HEK293 (cell line): ENCODE measurements at regions not wholly inside any gene's neighbourhood (a gene's known extent, or its start where the extent isn't known, plus 50 kb on each side); places are given as distances from the start of the nearest gene placed in this dataset.

Experiments used
- CTCF ChIA-PET: fragments of 350-600 bp; formaldehyde crosslinking; extraction: SDS; loops from one replicate; lab custom pipeline; 2021; ENCODE audit warnings: antibody characterized with exemption; lab: Yijun Ruan, JAX
- POLR2A ChIA-PET: fragments of 300-600 bp; formaldehyde crosslinking; extraction: SDS; loops from one replicate; lab custom pipeline; 2020; ENCODE audit warnings: antibody characterized with exemption, inconsistent platforms; lab: Yijun Ruan, JAX
- H3K27ac ChIP-seq: fragments of 200-500 bp; sonication (Bioruptor generic); 2 replicates; pipeline ENCODE4 v1.5.1; 2014; ENCODE audit warnings: low read depth, low read length, control low read depth, inconsistent platforms; ENCODE audit errors: extremely low read depth
- H3K36me3 ChIP-seq, 2 experiments: fragments of 200-500 bp in 1 of 2; sonication (Bioruptor generic) in 1 of 2; 1 replicate in 1 of 2; 2 replicates in 1 of 2; pipeline ENCODE4 v1.5.1; 2014 to 2017; ENCODE audit warnings: inconsistent platforms in 2 of 2, low read length in 2 of 2; ENCODE audit not compliant: control insufficient read depth in 2 of 2, insufficient read depth in 1 of 2
- H3K4me1 ChIP-seq: fragments of 200-500 bp; sonication (Bioruptor generic); 2 replicates; pipeline ENCODE4 v1.5.1; 2014; ENCODE audit warnings: mild to moderate bottlenecking, low read length, inconsistent platforms; ENCODE audit not compliant: control insufficient read depth, insufficient read depth
- H3K4me3 ChIP-seq: 2 replicates; pipeline ENCODE4 v1.5.1; 2011; ENCODE audit warnings: low read depth, mild to moderate bottlenecking, control low read depth, low read length, moderate library complexity
- H3K9me3 ChIP-seq: fragments of 200-500 bp; sonication (Bioruptor generic); 2 replicates; pipeline ENCODE4 v1.5.1; 2014; ENCODE audit warnings: low read depth, low read length, inconsistent platforms; ENCODE audit not compliant: control insufficient read depth, insufficient read depth
- BCL6B ChIP-seq: fragments of 450-650 bp; formaldehyde crosslinking; IDR thresholded peaks from 2 replicates; pipeline ENCODE4 v1.5.1; 2017; ENCODE audit warnings: missing biosample characterization, missing genetic modification characterization
- HOXA7 ChIP-seq: sonication (generic); formaldehyde crosslinking; IDR thresholded peaks from 2 replicates; pipeline ENCODE4 v1.8.1; 2022; ENCODE audit warnings: missing genetic modification reagents, borderline replicate concordance
- MZF1 ChIP-seq: fragments of 450-650 bp; formaldehyde crosslinking; IDR thresholded peaks from 2 replicates; pipeline ENCODE4 v1.5.1; 2017; ENCODE audit warnings: missing biosample characterization, missing genetic modification characterization, borderline replicate concordance
- PBX3 ChIP-seq: sonication (generic); formaldehyde crosslinking; IDR thresholded peaks from 2 replicates; pipeline ENCODE4 v1.8.1; 2022; ENCODE audit warnings: mild to moderate bottlenecking, moderate library complexity, missing genetic modification reagents
- SP7 ChIP-seq: fragments of 450-650 bp; formaldehyde crosslinking; IDR thresholded peaks from 2 replicates; pipeline ENCODE4 v1.5.1; 2016; ENCODE audit warnings: missing biosample characterization, missing genetic modification characterization
- ZBTB1 ChIP-seq: fragments of 450-650 bp; formaldehyde crosslinking; IDR thresholded peaks from 2 replicates; pipeline ENCODE4 v1.5.1; 2016; ENCODE audit warnings: missing biosample characterization, missing genetic modification characterization
- ZBTB7A ChIP-seq: fragments of 450-650 bp; formaldehyde crosslinking; IDR thresholded peaks from 2 replicates; pipeline ENCODE4 v1.5.1; 2016; ENCODE audit warnings: low read depth, missing biosample characterization, missing genetic modification characterization
- ZBTB8A ChIP-seq: fragments of 450-650 bp; formaldehyde crosslinking; IDR thresholded peaks from 2 replicates; pipeline ENCODE4 v1.5.1; 2016; ENCODE audit warnings: missing biosample characterization, missing genetic modification characterization
- ZFHX2 ChIP-seq: fragments of 450-650 bp; formaldehyde crosslinking; conservative IDR thresholded peaks from 2 replicates; pipeline ENCODE4 v1.5.1; 2016; ENCODE audit warnings: missing biosample characterization, missing genetic modification characterization
- ZFP41 ChIP-seq: fragments of 450-650 bp; formaldehyde crosslinking; IDR thresholded peaks from 2 replicates; pipeline ENCODE4 v1.5.1; 2016; ENCODE audit warnings: missing biosample characterization, missing genetic modification characterization, borderline replicate concordance
- ZNF121 ChIP-seq: fragments of 450-650 bp; formaldehyde crosslinking; IDR thresholded peaks from 2 replicates; pipeline ENCODE4 v1.5.1; 2016; ENCODE audit warnings: missing biosample characterization, missing genetic modification characterization
- ZNF175 ChIP-seq: fragments of 450-650 bp; formaldehyde crosslinking; IDR thresholded peaks from 2 replicates; pipeline ENCODE4 v1.5.1; 2016; ENCODE audit warnings: missing biosample characterization, missing genetic modification characterization
- ZNF18 ChIP-seq: fragments of 450-650 bp; formaldehyde crosslinking; IDR thresholded peaks from 2 replicates; pipeline ENCODE4 v1.5.1; 2016; ENCODE audit warnings: missing biosample characterization, missing genetic modification characterization
- ZNF239 ChIP-seq: fragments of 450-650 bp; formaldehyde crosslinking; IDR thresholded peaks from 2 replicates; pipeline ENCODE4 v1.5.1; 2016; ENCODE audit warnings: missing biosample characterization, missing genetic modification characterization
- ZNF366 ChIP-seq: fragments of 450-650 bp; formaldehyde crosslinking; conservative IDR thresholded peaks from 2 replicates; pipeline ENCODE4 v1.5.1; 2016; ENCODE audit warnings: missing biosample characterization, missing genetic modification characterization
- ZNF416 ChIP-seq: fragments of 450-650 bp; formaldehyde crosslinking; IDR thresholded peaks from 2 replicates; pipeline ENCODE4 v1.5.1; 2016; ENCODE audit warnings: missing biosample characterization, missing genetic modification characterization
- ZNF514 ChIP-seq: fragments of 450-650 bp; formaldehyde crosslinking; IDR thresholded peaks from 2 replicates; pipeline ENCODE4 v1.5.1; 2016; ENCODE audit warnings: missing biosample characterization, missing genetic modification characterization
- ZNF549 ChIP-seq: fragments of 450-650 bp; IDR thresholded peaks from 2 replicates; pipeline ENCODE4 v1.5.1; 2018; ENCODE audit warnings: missing biosample characterization, missing genetic modification characterization, mild to moderate bottlenecking, inconsistent platforms, moderate library complexity
- ZNF585B ChIP-seq: fragments of 450-650 bp; formaldehyde crosslinking; IDR thresholded peaks from 2 replicates; pipeline ENCODE4 v1.5.1; 2016; ENCODE audit warnings: missing biosample characterization, missing genetic modification characterization
- ZNF600 ChIP-seq: fragments of 450-650 bp; formaldehyde crosslinking; IDR thresholded peaks from 2 replicates; pipeline ENCODE4 v1.5.1; 2016; ENCODE audit warnings: missing biosample characterization, missing genetic modification characterization
- ZNF629 ChIP-seq: fragments of 450-650 bp; formaldehyde crosslinking; IDR thresholded peaks from 2 replicates; pipeline ENCODE4 v1.5.1; 2017; ENCODE audit warnings: missing biosample characterization, missing genetic modification characterization
- ZNF830 ChIP-seq: fragments of 450-650 bp; IDR thresholded peaks from 2 replicates; pipeline ENCODE4 v1.5.0; 2018; ENCODE audit warnings: missing biosample characterization, missing genetic modification characterization, low read depth, mild to moderate bottlenecking, moderate library complexity
- TF ChIP-seq, protein P1 (sequence below): fragments of 450-650 bp; formaldehyde crosslinking; IDR thresholded peaks from 2 replicates; pipeline ENCODE4 v1.5.1; 2016; ENCODE audit warnings: missing biosample characterization, missing genetic modification characterization, borderline replicate concordance
- TF ChIP-seq, protein P2 (sequence below): fragments of 450-650 bp; formaldehyde crosslinking; IDR thresholded peaks from 2 replicates; pipeline ENCODE4 v1.5.1; 2016; ENCODE audit warnings: missing biosample characterization, missing genetic modification characterization

DNA sequence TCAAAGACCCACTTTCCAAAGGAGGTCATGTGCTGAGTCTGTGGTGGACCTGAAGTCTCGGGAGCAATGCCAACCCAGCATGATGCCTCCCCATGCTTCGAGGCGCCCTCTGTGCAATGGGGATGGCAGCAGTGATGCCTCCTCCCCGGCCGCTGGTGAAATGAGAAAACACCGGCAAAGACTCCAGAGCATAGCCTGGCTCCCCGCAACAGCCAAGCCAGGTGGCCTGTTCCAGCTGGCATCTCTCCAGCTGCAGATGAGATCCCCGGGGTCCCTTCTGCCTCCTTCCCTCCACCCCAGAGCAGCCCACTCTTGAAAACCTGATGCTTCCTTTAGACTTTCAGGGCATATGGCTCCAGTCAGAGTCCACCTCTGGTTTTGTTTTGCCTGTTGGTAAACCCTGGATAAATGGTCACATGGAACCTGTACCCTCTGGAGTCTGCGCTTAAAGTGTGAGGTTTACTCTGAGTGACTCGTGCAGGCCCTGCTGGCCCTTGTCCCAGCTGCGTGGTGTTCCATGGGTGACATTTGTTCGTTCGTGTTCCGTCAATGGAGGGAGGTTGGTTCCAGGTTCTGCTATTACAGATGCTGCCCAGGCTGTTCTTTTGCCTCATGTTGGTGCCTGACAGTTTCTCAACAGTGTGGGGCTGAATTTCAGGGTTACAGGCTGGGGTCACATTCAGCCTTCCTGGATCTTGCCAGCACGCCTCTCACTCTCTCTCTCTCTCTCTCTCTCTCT lies 181.8 kb upstream of the CIBAR2 start (continued):
- no peak for TF ChIP-seq PBX3 (CRISPR knock-in tag)
- TF ChIP-seq ZNF18 (tag by site-specific recombination) = no peak
- TF ChIP-seq ZNF239 (tag by site-specific recombination) = no peak

- H3K4me1 ChIP-seq = no peaks in the 10 kb centered on the region
- H3K36me3 ChIP-seq = no peaks in the 10 kb centered on the region
- ChIA-PET CTCF (interaction anchor here (0.5 to 3.5 kb wide), 3 partner anchors 11 to 1091 kb away, joined by 3 to 15 read pairs (median 5); no protein-coding TSS in a partner anchor), POLR2A (no interaction called here)
- H3K9me3 ChIP-seq = no peaks in the 10 kb centered on the region
- no peak overlapping the region for H3K4me3 ChIP-seq
- TF ChIP-seq ZNF121 (tag by site-specific recombination) = peak; percentile 49; the same call in 1 of the 2 replicates
- TF ChIP-seq, protein P1, sequence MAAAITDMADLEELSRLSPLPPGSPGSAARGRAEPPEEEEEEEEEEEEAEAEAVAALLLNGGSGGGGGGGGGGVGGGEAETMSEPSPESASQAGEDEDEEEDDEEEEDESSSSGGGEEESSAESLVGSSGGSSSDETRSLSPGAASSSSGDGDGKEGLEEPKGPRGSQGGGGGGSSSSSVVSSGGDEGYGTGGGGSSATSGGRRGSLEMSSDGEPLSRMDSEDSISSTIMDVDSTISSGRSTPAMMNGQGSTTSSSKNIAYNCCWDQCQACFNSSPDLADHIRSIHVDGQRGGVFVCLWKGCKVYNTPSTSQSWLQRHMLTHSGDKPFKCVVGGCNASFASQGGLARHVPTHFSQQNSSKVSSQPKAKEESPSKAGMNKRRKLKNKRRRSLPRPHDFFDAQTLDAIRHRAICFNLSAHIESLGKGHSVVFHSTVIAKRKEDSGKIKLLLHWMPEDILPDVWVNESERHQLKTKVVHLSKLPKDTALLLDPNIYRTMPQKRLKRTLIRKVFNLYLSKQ (tag by site-specific recombination) = no peak
- TF ChIP-seq, all 188 proteins: peak for 1
- no peak overlapping the region for H3K27ac ChIP-seq
Observed at GRCh38 chr16:85294810-85295508, 182.7 kb upstream of the CIBAR2 start.

- Histone ChIP-seq H3K4me1 (no peaks in the 10 kb centered on the region), H3K9me3 (no peaks in the 10 kb centered on the region), H3K4me3 (no peak overlapping the region), H3K36me3 (no peaks in the 10 kb centered on the region), H3K27ac (no peak overlapping the region)
- POLR2A ChIA-PET = no interaction called here
- CTCF ChIA-PET = interaction anchor here (0.6 to 3.5 kb wide), 24 partner anchors 9 to 1871 kb away, joined by 3 to 15 read pairs (median 4); no protein-coding TSS in a partner anchor
- TF ChIP-seq ZNF175 (no peak), BCL6B (tag by site-specific recombination) (no peak), ZNF830 (tag by site-specific recombination) (no peak), ZNF585B (tag by site-specific recombination) (no peak), HOXA7 (CRISPR knock-in tag) (no peak), ZBTB1 (tag by site-specific recombination) (no peak), ZNF416 (no peak), SP7 (tag by site-specific recombination) (no peak), ZNF600 (tag by site-specific recombination) (no peak), ZNF366 (no peak), ZBTB7A (tag by site-specific recombination) (no peak), ZFP41 (tag by site-specific recombination) (no peak), ZNF549 (tag by site-specific recombination) (no peak), ZNF629 (tag by site-specific recombination) (no peak), ZBTB8A (peak; percentile 86), MZF1 (tag by site-specific recombination) (no peak), ZFHX2 (tag by site-specific recombination) (peak; percentile 41), ZNF514 (tag by site-specific recombination) (no peak)
- TF ChIP-seq, protein P2, sequence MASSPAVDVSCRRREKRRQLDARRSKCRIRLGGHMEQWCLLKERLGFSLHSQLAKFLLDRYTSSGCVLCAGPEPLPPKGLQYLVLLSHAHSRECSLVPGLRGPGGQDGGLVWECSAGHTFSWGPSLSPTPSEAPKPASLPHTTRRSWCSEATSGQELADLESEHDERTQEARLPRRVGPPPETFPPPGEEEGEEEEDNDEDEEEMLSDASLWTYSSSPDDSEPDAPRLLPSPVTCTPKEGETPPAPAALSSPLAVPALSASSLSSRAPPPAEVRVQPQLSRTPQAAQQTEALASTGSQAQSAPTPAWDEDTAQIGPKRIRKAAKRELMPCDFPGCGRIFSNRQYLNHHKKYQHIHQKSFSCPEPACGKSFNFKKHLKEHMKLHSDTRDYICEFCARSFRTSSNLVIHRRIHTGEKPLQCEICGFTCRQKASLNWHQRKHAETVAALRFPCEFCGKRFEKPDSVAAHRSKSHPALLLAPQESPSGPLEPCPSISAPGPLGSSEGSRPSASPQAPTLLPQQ (tag by site-specific recombination) = no peak
Observed at GRCh38 chr16:85296859-85297660, 184.8 kb upstream of the CIBAR2 start.
